ENCODE measurements at regions not wholly inside any gene's neighbourhood (a gene's known extent, or its start where the extent isn't known, plus 50 kb on each side); places are given as distances from the start of the nearest gene placed in this dataset.

DNA sequence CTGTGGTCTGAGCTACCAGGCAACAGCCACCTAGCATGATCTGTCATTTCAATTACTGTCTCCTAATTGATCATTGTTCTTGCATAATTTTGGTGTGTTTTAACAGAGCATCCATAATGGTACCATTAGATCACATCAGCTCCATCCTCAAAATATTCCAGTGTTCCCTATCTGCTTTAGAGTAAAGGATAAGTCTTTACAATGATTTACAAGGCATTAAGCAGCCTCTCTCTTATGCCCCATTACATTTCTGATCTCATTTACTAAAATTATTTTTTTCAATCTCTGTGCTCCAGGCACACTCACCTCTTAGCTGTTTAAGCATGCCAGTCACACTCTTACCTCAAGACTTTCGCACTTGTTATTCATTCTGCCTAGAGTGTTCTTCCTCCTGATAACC lies 389.9 kb upstream of the PTPRD start:
- no peak for DNase-seq

DNA sequence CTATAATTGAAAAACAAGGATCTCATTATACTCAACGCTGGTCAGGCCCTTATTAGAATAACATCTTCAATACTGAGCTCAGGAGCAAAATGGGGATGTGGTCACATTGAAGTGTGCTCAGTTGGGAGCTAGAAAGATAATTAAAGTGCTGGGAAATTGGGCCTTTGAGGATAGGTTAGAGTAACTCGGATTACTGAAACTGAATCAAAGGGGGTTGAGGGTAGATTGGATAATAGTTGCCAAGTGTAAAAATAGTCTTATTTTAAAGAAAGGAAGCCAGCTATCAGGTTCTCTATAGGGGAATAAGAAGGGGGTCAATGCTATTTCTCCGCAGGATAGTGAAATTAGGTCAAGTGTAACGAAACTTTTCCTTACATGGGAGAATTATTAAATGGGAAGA lies 391.0 kb upstream of the PTPRD start:
- no peak for DNase-seq

DNA sequence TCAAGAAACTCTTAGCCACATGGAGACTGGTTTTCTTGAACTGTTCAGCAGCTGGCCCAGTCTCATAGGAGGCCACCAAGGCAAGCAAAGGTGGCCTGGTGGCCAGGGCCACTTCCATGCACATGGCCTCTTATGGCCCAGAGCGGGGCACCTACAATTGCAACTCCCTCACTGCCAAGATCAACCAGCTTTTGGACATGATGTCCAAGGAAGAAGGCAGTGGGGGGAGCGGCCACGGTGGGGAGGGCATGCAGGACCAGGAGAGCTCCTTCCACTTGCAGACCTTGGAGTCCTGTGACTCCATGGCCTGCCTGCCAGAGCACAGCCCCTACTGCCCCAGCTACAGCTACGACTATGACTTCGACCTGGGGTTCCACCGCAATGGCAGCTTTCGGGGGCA lies 398.9 kb upstream of the PTPRD start:
- no peak for DNase-seq

DNA sequence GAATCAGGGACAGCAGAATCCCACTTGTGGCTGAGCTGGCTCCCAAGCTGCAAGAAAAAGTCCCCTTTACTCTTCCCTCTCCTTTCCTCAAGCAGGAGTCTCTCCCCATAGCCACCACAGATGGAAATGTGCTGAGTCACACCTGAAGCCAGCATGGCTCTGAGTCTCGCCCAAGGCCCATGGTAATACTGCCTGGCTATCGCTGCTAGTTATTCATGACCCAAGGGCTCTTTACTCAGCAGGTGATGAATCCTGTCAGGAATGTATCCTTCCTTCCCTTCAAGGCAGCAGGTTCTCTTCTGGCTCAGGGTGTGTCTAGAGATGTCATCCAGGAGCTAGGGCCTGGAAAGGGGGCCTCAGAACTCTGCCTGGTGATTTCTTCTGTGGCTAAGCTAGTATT lies 403.3 kb upstream of the PTPRD start:
- no peak for DNase-seq

DNA sequence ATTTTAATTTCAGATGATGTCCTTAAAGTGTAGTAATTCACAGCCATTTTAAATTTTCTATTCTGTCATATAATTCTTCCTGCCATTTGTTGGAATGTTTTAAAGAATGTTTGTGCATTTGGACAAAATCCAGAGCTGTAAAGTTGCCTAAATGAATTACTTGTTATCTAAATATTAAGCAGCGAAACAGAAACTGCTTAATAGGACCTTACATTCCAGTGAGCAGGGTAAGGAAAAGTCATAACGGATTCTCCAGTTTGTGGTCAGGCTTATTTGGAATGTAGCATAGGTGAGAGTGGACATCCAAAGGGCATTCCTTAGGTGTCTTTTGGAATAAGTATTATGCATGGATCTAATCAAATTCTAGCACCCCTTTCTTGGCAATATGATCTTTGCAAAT lies 410.4 kb upstream of the PTPRD start:
- no peak for DNase-seq

DNA sequence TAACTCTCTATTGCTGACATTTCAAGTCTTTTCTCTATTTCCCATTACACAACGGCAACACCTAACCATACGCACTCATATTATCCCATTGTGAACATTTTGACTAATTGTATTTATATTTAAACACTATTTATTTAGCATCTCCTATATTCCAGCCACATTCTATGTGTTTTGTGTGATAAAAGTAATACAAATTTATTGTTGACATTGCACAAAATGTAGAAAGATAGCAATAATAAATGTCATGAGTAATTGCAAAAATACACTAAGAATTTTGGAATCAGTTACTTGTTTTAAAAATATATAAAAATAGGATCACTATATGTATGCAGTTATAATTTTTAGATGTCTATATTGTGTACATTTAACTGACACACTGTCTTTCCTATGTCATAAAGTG lies 413.0 kb upstream of the PTPRD start:
- DNase-seq, result no peak

DNA sequence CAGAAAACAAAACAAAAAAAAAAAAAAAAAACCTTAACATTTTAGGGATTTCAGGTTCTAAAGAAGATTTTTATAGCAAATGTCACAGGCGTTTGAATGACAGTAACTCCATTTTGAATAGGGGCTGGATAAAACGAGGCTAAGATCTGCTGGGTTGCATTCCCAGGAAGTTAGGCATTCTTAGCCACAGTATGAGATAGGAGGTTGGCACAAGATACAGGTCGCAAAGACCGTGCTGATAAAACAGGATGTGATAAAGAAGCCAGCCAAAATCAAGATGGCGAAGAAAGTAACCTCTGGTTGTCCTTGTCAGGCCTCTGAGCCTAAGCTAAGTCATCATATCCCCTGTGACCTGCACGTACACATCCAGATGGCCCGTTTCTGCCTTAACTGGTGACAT lies 425.6 kb upstream of the PTPRD start:
- no peak for DNase-seq

DNA sequence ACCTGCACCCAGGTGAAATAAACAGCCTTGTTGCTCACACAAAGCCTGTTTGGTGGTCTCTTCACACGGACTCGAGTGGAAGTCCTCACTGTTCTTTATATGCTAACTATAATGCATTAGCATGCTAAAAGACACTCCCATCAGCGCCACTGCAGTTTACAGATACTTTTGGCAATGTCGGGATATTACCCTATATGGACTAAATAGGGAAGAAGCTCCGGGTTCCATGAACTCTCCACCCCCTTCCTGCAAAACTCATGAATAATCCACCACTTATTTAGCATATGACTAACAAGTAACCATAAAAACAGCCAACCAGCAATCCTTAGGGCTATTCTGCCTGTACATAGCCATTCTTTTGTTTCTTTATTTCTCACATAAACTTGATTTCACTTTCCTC lies 426.2 kb upstream of the PTPRD start:
- DNase-seq, result no peak

DNA sequence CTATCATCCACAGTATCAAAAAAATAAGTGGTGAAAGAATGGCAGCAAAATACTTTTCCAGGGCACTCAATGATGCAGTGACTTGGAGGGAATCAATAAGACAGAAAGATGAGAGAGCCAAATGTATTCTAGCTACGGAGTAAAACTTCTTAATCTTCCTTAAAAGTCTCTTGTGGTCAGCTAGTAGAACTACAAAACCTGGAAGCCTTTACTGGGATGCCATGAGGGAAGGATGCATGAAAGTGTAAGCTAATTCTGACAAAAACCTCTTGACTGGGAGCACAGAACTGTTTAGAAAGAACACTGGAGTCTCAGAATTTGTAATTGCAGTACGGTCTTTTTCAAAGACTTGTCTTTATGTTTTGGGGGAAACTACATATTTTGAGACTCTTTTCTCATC lies 432.8 kb upstream of the PTPRD start:
- DNase-seq, result no peak

DNA sequence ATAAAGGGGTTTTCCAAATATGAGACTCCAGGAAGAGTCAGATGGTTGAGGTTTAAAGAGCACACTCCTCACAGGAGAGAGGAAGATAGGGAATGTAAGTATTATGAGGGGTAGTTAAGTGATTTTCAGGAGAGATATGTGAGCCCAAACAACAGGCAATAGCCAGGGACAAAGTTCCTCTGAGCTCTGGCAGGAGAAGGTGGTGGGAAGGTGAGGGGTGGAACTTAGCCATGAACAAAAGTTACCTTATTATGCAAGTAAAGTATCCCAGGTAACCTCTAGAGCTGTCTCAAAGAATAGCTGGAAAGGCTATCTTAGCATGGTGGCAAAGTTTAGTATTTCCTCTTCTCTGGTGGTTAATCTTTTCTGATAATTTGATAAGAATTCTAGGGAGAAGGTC lies 450.5 kb upstream of the PTPRD start:
- no peak for DNase-seq

DNA sequence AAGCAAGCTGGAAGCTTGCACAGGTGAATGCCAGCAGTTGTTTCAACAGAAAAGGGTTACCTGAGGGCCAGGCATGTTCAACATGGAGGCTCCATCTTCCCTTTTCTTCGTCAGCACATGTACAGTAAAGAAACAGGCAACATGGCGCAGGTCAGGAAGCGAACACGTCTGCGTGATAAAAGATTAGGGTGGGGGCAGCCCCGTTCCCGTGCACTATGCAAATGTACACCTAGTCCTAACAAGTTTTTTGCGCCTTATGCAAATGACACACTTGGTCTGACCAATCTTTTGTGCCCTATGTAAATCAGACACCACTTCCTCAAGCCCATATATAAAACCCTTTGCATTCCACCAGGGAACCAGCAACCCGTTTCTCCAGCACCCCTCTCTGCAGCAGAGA lies 452.1 kb upstream of the PTPRD start:
- DNase-seq, result peak; percentile 62

DNA sequence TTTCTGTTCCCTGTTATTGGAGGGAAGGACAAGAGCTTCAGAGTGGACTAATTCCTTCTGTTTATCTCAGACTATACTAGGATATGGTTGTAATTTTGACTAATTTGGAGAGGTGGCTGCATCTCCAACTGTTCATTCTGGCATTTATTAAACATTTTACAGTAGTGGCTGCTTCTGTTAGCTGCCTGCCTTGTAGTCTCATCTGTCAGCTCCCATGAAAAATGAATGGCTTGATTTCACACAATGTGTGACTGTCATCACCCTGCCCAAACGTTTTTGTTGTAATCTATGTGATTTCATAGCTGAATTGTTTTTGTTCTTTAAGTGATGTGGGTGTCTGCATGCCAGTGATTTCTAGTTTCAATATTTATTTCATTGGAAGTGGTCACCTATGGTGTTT lies 459.4 kb upstream of the PTPRD start:
- DNase-seq, result no peak

DNA sequence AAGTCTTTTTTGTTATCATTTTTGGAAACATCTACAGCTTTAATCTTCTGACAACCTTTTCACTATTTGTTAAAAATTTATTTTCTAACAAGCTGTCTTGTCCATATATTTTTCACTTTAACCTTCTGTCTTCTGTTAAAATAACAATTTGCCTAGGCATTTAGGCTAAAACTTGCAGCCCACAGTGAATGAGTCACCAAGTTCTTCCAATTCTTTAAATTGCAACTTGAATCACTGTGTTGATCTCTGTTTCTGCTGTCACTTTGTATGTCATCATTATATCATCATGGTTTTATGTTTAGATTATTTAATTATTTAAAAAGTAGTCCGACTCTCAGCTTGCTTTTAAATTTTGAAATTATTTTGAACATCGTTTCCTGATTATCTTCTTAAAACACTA lies 473.8 kb upstream of the PTPRD start:
- no peak for DNase-seq

DNA sequence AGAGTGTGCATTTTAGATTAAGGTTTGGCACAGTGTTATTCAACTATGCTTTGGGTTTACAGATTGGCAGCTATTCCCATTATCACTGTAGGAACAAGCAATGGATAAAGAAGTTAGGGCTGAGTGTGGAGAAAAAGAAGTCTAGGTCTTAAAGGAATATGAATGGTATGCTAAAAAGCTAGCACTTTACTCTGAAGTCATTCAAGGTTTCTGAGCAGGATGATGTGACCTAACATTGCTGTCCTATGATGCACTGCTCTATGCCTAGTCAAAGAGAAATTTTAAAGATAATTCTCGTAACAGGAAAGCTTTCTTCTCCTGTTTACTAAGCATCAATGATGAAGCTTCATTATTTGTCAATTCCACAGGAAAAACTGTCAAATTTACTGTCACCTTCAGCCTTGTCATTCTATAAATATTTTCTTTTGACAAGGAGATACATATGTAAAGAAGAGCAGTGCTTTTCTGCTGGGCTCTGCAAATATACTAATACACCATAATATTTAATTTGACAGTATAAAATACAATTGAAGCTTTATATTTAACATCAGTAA lies 476.1 kb upstream of the PTPRD start:
- DNase-seq, result no peak

DNA sequence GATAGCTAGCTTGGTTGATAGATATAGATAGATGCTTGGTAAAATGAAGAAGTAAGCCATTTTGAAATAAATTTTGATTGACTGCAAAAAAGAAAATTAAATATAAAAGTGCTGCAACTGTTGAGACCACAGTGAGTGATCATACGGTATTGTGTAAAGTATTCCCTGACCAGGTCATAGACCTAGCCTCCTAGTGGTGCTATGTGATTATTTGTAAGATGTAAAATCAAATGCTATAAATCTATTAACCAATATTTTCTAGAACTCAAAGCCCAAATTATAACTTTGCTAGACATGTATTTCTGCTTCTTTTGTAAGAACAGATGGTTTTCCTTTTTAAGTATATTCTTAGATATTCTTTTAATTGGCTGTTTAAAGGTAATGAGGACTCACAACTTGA lies 480.2 kb upstream of the PTPRD start:
- DNase-seq, result no peak

DNA sequence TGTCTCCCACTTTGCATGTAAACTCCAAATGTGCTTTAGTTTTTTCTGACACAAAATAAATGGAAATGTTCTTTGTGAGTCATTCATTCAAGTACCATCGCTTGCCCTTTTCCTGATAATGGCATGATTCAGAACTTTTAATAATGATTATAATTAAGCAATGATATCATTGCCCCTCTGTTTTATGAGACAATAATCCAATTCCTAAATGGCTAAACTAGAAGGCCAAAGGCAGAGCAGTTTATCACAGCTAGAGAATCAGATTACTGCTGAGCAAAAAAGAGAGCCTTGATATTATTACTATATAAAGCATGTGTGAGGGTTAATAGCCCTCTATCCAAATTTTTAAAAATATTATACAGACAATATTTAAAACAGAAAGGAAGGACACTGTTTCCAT lies 484.2 kb upstream of the PTPRD start:
- no peak for DNase-seq

DNA sequence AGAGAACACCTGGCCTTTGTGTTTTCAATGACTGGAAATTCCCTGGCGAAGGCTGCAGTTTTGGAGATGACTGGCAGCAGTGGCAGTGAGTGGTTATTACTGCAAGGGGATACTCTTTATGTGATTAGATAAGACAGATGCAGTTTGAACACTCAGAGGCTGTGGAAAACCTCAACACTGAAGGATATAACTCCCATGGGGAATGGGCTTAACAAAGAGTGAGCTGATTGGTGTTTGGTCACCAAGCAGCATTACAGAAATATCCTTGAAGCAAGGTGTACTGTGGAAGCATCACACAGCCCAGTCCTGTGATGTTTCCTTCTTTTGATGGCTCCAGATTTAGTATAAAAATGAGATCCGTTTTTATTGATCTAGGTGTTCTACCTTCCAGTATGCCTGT lies 490.7 kb upstream of the PTPRD start:
- peak; percentile 58 for DNase-seq

DNA sequence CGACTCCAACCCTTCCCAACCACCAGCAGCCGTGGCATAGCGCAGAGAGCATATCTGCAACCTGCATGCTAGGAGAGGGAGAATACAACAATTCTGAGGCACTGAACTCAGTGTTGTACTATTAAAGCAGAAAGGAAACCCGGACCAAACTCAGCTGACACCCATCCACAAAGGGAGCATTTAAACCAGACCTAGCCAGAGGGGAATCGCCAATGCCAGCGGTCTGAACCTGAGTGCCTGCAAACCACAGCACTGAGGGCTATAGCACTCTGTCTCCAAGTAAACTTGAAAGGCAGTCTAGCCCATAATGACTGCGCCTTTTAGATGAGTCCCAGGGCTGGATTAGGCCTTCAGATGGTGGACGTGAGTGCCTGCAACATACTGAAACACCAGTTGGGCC lies 494.4 kb upstream of the PTPRD start:
- no peak for DNase-seq

DNA sequence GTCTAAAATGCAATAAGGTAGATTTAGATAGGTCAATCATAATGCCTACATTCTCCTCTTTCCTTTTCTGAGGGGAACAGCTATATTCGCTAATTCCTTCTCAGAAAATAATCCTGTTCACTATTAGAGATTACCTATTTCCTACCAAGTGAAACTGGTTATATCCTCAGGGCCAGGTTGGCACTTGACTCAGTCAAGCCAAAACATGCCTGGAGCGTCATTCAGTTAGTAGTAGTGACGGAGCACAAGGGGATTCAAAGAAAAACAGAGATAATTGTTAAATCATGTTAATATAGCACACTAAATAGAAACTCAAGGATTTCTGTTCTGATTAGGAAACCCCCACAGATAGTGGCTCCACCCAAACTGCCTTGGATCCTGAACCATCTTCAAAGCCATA lies 515.4 kb upstream of the PTPRD start:
- DNase-seq, result no peak

DNA sequence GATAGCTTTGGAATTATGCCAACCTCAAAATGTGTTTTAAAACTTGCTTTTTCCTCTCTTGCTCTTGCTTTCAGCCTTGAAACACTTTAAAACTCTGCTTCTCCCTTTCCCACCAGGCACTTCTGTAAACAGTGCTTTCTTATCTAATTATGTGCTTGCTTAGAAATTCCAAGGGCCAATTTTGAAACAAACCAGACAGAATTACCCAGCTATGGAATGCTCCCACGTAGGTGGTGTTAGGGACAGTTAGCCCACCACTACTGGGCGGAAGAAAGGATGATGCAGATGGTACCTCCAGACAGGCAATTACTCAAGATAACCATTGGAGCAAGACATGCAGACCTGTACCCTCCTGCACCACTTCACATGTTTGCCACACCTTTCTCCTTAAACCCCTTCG lies 523.0 kb upstream of the PTPRD start:
- no peak for DNase-seq

DNA sequence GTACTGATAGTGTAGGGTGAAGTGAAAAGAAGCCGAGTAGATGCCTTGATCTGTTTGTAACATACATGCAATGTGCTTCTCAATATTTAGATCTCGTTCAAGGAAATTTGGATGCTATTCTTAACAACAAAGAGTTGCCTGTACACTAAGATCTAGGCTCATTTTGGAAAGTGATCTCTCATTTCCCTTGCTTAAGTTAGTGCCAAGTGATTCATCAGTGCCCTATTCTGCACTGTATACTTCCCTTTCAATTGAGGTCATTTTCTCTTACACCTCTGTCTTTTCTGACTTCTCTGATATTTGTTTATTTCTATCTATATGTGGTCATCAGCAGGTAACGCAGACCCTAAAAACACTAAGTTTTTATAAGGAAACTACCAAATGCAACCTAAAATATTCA lies 528.6 kb upstream of the PTPRD start:
- no peak for DNase-seq

DNA sequence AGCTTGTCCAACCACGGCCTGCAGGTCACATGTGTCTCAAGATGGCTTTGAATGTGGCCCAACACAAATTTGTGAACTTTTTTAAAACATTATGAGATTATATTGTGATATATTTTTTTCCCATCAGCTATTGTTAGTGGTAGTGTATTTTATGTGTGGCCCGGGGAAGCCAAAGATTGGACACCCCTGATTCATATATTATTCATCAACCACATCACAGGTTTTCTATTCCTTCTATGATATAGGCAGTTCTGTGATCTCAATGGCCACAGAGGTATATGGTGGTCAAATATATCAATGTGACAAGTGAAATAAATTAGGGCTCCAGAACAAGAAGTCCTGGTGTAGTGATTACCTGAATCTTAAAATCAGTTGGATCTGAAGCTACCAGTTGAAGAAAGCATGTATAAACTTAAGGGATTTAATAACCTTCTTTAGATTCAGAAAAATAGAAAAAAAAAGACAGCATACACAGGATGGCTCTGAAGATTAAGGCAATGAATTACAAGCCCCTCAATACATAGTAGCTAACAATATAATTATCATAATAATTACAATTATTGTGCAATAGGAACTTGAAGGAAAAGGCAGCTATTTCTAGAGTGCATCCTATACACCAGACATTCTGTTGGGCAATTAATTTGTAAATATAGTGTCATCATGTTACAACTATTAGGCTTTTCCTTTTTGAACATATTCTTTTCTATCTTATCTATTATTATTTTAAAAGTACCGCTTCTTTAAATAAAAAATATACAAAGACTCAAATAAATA lies 530.4 kb upstream of the PTPRD start:
- no peak for DNase-seq

DNA sequence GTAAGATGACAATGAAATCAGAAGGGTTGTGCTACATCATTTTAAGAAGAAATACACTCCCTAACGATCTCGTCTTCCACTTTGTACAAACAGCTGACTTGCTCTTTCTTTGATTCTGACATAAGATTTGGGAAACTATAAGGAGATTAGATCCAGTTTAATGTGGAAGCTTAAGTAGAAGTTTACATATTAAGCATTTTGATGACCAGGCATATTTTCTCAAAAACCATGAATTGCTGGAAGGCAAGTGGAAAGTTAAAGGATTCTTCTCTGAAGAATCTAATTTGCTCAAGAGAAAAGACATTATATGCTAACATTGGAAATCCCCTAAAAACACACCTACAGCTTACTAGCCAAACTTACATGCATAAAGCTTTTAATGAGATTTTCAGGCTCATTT lies 531.9 kb upstream of the PTPRD start:
- DNase-seq, result no peak

DNA sequence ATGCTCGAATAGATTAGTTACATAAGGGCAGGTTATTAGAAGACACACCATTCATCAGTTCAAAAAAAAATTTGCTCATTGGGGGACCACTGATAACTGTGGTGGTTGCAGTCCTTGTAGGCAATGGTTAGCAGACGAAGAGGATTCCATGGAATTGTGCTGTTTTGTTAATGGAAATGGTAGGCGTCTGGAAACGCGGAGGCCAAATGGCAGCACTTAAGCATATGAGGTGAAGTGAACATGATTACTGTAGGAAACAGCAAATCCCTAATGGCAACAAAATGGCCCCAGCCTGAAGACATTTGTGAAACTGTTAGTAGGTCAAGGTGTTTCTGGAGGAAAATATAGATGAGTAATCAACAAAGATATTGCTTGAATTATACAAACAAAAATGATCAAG lies 535.4 kb upstream of the PTPRD start:
- DNase-seq, result no peak

DNA sequence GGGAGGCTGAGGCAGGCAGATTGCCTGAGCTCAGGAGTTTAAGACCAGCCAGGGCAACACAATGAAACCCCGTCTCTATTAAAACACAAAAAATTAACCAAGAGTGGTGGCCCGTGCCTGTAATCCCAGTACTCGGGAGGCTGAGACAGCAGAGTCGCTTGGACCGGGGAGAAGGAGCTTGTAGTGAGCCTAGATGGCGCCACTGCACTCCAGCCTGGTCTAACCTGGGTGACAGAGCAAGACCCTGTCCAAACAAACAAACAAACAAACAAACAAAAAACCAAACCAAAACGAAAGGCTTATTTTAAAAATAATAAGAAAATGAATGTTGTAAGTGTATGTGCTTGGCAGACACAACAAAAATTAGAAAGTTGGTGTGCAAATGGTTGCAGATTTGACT lies 536.3 kb upstream of the PTPRD start:
- no peak for DNase-seq

Measured in NCI-H1436 (cell line).